Loucy (cell line): ENCODE measurements at regions not wholly inside any gene's neighbourhood (a gene's known extent, or its start where the extent isn't known, plus 50 kb on each side); places are given as distances from the start of the nearest gene placed in this dataset.

ENCODE experiments used
- EZH2phosphoT487 ChIP-seq: fragments of 200-600 bp; IDR thresholded peaks from 2 replicates; pipeline ENCODE4 v1.6.1; 2018; ENCODE audit warnings: antibody characterized with exemption, mild to moderate bottlenecking, moderate library complexity, borderline replicate concordance
- TF ChIP-seq, protein P1 (sequence below): fragments of 200-600 bp; sonication (generic); conservative IDR thresholded peaks from 2 replicates; pipeline ENCODE4 v1.5.1; 2014; ENCODE audit warnings: mild to moderate bottlenecking, antibody characterized with exemption, low read length

DNA sequence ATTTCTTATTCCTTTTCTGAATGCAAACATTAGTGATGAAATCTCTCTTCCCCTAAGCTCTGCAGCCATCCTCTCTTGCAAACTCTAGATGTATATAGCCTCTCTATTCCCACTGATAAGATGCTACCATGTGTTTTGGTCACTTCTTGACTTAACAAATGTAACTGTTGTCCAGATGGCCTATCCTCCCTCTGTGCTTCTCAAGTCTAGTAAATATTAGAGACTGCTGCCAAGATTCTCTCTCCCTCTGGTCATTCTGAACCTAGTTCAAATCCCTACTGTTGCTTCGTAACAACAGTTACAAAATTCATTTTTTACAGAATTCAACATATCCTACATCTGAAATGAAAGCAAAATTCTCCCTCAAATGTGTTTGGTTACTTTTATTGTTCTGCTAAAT is 156.6 kb downstream of the TXNL1 start:
- TF ChIP-seq, protein P1, sequence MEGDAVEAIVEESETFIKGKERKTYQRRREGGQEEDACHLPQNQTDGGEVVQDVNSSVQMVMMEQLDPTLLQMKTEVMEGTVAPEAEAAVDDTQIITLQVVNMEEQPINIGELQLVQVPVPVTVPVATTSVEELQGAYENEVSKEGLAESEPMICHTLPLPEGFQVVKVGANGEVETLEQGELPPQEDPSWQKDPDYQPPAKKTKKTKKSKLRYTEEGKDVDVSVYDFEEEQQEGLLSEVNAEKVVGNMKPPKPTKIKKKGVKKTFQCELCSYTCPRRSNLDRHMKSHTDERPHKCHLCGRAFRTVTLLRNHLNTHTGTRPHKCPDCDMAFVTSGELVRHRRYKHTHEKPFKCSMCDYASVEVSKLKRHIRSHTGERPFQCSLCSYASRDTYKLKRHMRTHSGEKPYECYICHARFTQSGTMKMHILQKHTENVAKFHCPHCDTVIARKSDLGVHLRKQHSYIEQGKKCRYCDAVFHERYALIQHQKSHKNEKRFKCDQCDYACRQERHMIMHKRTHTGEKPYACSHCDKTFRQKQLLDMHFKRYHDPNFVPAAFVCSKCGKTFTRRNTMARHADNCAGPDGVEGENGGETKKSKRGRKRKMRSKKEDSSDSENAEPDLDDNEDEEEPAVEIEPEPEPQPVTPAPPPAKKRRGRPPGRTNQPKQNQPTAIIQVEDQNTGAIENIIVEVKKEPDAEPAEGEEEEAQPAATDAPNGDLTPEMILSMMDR = no peak
- no peak for TF ChIP-seq EZH2phosphoT487
